DMS153 treated with DMSO at 0.1 percent for 48 hours (cell line): ENCODE measurements at regions not wholly inside any gene's neighbourhood (a gene's known extent, or its start where the extent isn't known, plus 50 kb on each side); places are given as distances from the start of the nearest gene placed in this dataset.
A peak's percentile ranks its signal among the peaks of the same experiment; 100 is the strongest.

Source experiments
- DNase-seq: peaks from one replicate; lab custom pipeline; 2025; ENCODE audit not compliant: unreplicated experiment; lab: John Stamatoyannopoulos, UW

DNA sequence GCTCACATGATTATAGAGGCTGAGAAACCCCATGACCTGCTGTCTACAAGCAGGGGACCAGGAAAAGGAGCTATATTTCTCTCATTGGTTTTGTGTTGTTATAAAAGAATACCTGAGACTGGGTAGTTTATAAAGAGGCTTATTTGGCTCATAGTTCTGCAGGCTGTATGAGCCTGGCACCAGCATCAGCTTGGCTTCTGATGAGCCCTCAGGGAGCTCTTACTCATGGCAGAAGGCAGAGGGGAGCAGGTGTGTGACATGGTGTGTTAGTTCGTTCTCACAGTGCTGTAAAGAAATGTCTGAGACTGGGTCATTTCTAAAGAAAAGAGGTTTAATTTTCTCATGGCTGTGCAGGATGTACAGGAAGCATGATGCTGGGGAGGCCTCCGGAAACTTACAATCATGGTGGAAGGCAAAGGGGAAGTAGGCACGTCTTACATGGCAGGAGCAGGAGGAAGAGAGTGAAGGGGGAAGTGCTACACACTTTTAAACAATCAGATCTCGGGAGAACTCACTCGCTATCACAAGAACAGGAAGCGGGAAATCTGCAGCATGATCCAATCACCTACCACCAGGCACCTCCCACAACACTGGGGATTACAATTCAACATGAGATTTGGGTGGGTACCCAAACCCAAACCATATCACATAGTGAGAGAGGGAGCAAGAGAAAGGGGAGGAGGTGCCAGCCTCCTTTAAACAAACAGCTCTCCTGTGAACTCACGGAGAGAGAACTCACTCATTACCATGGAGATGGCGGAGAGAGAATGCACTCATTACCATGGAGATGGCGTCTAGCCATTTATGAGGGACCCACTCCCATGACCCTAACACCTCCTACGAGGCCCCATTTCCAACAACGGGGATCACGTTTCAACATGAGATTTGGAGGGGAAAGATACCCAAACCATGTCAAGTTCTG is 133.4 kb downstream of the JCAD start:
- DNase-seq: no peak

DNA sequence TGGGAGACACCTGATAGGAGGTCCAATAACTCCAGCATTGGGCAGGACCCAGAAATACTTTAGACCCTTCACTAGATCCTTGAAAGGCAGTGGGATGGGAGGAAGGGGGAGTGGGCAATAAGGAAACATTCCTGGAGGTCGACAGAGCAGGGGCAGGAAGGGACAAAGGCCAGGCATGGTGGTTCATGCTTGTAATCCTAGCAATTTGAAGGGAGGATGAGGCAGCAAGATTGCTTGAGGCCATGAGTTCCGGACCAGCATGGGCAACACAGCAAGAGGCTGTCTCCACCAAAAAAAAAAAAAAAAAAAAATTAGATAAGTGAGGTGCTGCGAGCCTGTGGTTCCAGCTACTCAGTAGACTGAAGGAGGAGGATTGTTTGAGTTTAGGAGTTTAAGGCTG is 134.9 kb downstream of the JCAD start:
- DNase-seq: no peak

GRCh38 chr10:29923416-29923965 is 135.9 kb downstream of the JCAD start:
- DNase-seq: no peak

- no peak for DNase-seq
Measured at GRCh38 chr10:29922892-29923291, 136.5 kb downstream of the JCAD start.

GRCh38 chr10:29922226-29922625 is 137.2 kb downstream of the JCAD start:
- no peak for DNase-seq

DNA sequence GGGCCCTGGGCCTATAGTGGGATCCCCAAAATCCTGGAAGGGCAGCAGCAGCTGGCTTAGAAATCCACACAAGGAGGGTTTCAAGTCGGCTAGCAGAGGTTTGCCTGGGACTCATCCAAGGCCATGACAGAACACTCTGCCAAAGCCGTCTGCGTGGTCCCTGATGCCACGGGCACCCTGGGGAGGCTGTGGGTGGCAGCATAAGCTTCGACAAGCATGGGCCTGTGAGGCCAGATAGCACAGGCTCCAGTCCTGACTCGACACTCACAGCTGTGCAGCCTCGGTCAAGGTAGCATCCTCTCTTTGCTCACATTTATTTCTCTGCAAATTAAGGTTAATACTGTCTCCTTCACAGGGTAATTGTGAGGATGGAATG is 138.3 kb downstream of the JCAD start:
- no peak for DNase-seq

DNA sequence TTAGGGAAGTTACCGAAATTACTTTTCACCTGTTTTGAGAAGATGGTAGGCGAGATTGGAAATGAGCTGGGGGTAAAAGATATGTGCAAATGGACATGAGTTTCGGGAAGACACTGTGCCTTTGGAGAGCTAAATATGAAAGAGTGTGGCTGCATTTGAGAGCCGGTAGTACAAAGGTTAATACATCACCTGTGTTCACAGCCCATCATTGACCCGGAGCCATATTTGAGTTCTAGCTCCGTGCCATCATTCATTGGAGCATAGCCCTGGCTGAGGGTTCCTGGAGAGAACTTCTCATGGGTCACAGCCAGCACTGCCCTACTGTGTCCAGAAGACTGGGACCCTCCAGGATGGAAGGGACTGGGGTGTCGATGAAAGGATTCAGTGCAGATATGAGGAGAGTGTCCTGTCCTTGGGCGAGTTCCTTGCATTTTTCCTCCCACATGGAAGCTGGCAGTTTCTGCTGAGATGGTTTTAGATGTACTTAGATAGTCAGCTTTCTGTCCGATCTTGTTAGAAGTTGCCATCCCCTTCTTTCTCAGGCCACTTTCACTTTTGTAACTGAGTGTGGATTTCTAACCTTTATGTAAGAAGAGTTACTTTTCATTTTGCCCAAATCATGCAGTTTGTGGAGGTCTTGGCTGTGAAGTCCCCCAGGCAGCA is 138.8 kb downstream of the JCAD start:
- DNase-seq: no peak

GRCh38 chr10:29918623-29919400 is 140.6 kb downstream of the JCAD start:
- DNase-seq: no peak

DNA sequence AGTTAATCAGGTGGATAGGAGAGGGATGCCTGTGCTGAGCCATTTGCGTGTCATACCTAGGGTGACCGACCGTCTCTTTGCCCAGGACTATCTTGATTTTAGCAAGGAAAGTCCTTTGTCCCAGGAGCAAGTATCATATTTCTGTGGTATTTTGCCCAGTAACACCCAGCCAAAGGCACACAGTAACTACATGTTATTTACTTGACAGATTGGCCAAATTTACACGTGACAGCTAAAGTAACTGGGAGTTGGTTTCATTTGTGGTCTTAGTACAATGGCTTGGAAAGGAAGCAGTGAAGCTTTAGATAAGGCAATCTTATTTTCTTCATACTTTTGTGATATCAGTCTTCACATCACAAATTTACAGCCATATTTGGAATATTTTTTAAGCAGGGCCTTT is 142.1 kb downstream of the JCAD start:
- no peak for DNase-seq

GRCh38 chr10:29916669-29917068 is 142.7 kb downstream of the JCAD start:
- DNase-seq: no peak

GRCh38 chr10:29914986-29915785 is 144.2 kb downstream of the JCAD start:
- no peak for DNase-seq

DNA sequence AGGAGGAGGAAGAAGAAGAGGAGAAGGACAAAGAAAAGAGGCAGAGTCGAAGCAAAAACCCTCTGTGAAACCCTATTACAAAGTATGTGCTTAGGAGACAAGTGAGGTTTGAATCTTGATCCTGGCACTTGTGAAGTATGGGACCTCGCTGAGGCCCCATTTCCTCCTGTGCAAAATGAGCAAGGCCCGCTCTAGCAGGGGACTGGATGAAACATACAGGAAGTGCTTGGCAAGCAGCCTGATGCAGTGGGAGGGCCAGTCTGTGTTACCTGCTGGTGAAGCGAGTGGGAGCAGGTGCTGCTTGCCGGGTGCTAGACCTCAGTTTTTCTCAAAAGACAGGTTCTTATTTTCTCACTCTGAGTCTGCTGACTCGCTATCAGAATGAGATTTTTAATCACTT is 150.4 kb downstream of the JCAD start:
- peak; percentile 8 for DNase-seq

- DNase-seq: no peak
Measured at GRCh38 chr10:29900865-29901264, 158.5 kb downstream of the JCAD start.

GRCh38 chr10:29897999-29898716 is 161.2 kb downstream of the JCAD start:
- DNase-seq: no peak

DNA sequence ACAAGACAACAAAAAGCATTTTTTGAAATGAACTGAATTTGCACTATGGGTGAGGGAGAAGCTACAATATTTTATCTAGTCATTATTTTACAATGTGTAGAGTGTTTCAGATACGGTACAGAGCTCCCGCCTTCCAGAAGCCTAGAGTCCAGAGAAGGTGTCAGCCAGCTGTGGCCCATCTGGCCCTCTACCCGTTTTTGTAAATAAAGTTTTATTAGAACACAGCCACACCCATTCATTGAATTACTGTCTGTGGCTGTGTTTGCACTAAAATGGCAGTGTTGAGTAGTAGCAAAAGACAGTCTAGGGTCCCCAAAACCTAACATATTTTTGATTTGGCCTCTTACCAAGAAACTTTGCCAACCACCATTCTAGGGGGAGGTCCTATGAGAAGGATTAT is 162.0 kb downstream of the JCAD start:
- no peak for DNase-seq

DNA sequence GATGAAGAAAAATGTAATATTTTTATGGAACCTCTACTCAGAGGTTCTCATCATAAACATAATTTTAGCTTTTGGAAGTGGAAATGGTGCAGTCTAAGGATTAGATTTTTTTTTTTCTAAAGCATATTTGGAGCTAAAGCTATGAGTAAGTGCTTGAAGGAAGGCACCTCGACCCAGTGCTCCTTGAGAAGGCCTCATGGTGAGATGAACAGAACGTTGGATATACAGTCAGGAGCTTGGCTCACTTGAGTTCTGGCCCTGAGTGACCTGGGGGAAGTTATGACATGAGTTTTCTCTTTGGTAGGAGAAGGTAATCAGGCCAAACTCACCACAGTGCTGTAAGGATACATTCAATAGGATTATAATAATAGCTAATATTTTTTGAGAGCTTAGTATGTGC is 163.3 kb downstream of the JCAD start:
- DNase-seq: no peak

- no peak for DNase-seq
Measured at GRCh38 chr10:29895456-29895855, 163.9 kb downstream of the JCAD start.

GRCh38 chr10:29888321-29888720 is 171.1 kb downstream of the JCAD start:
- DNase-seq: no peak

- no peak for DNase-seq
Measured at GRCh38 chr10:29886299-29886698, 173.1 kb downstream of the JCAD start.

- no peak for DNase-seq
Measured at GRCh38 chr10:29883231-29883630, 176.2 kb downstream of the JCAD start.
